IMR-90 (cell line): ENCODE measurements at regions not wholly inside any gene's neighbourhood (a gene's known extent, or its start where the extent isn't known, plus 50 kb on each side); places are given as distances from the start of the nearest gene placed in this dataset.

ENCODE experiments used
- ATAC-seq: fragments of 200-7000 bp; cut with Tn5 transposase; 2 replicates; pipeline ENCODE4 v1.9.1; 2020; ENCODE audit warnings: low read depth, mild to moderate bottlenecking, moderate library complexity
- BruUV-seq: library from RNA; stranded (reverse); fragments of 400-500 nt; replicated peaks from 2 replicates; lab custom pipeline; 2021; lab: Mats Ljungman, UMichigan
- CTCF ChIA-PET: fragments of 300-600 bp; formaldehyde crosslinking; extraction: SDS; loops from one replicate; lab custom pipeline; 2021; ENCODE audit warnings: antibody characterized with exemption; lab: Yijun Ruan, JAX
- POLR2A ChIA-PET: fragments of 300-600 bp; sonication (Branson Sonifier 250); formaldehyde crosslinking; loops from one replicate; lab custom pipeline; 2022; ENCODE audit warnings: antibody characterized with exemption; ENCODE audit not compliant: unreplicated experiment; lab: Charles Lee
- DNase-seq: peaks from one replicate; pipeline ENCODE4 v3.0.0; 2013
- H2AFZ ChIP-seq: replicated peaks from 2 replicates; pipeline ENCODE3; 2013; ENCODE audit warnings: low read length, mild to moderate bottlenecking; ENCODE audit not compliant: poor library complexity
- H2AK5ac ChIP-seq: 2 replicates; pipeline ENCODE4 v1.6.1; 2013; ENCODE audit warnings: low read depth, low read length, inconsistent platforms
- H2AK9ac ChIP-seq: replicated peaks from 2 replicates; pipeline ENCODE3; 2013; ENCODE audit warnings: mild to moderate bottlenecking, low read depth, low read length, moderate library complexity; ENCODE audit not compliant: poor library complexity
- H2BK120ac ChIP-seq: 2 replicates; pipeline ENCODE4 v1.6.1; 2013; ENCODE audit warnings: low read depth, low read length, inconsistent platforms
- H2BK15ac ChIP-seq: 3 replicates; pipeline ENCODE4 v1.6.1; 2013; ENCODE audit warnings: low read depth, low read length, inconsistent platforms
- H2BK20ac ChIP-seq: 2 replicates; pipeline ENCODE4 v1.6.1; 2013; ENCODE audit warnings: low read depth, mild to moderate bottlenecking, inconsistent platforms, low read length, moderate library complexity
- H2BK5ac ChIP-seq: 2 replicates; pipeline ENCODE4 v1.6.1; 2013; ENCODE audit warnings: mild to moderate bottlenecking, low read depth, low read length, inconsistent platforms; ENCODE audit not compliant: poor library complexity, severe bottlenecking
- H3K14ac ChIP-seq: replicated peaks from 2 replicates; pipeline ENCODE4 v1.6.1; 2013; ENCODE audit warnings: low read depth, low read length, inconsistent platforms
- H3K18ac ChIP-seq: 2 replicates; pipeline ENCODE4 v1.6.1; 2013; ENCODE audit warnings: low read depth, low read length, control low read depth
- H3K23ac ChIP-seq: 2 replicates; pipeline ENCODE4 v1.6.1; 2013; ENCODE audit warnings: low read depth, low read length, inconsistent platforms
- H3K27ac ChIP-seq: 2 replicates; pipeline ENCODE4 v1.5.1; 2013; ENCODE audit warnings: mild to moderate bottlenecking, control low read depth, low read length; ENCODE audit not compliant: insufficient read depth
- H3K27me3 ChIP-seq: 2 replicates; pipeline ENCODE4 v1.6.1; 2013; ENCODE audit warnings: low read length; ENCODE audit not compliant: control insufficient read depth, insufficient read depth
- H3K36me3 ChIP-seq: 2 replicates; pipeline ENCODE4 v1.6.1; 2013; ENCODE audit warnings: low read length, mixed read lengths; ENCODE audit not compliant: control insufficient read depth, insufficient read depth
- H3K4ac ChIP-seq: 2 replicates; pipeline ENCODE4 v1.6.1; 2013; ENCODE audit warnings: low read depth, low read length, inconsistent platforms
- H3K4me1 ChIP-seq: 2 replicates; pipeline ENCODE4 v1.6.1; 2013; ENCODE audit warnings: low read length, mixed read lengths; ENCODE audit not compliant: control insufficient read depth, insufficient read depth
- H3K4me2 ChIP-seq: 2 replicates; pipeline ENCODE4 v1.6.1; 2013; ENCODE audit warnings: low read depth, mild to moderate bottlenecking, control low read depth, low read length, moderate library complexity
- H3K4me3 ChIP-seq: 2 replicates; pipeline ENCODE4 v1.5.1; 2013; ENCODE audit warnings: low read depth, mild to moderate bottlenecking, control low read depth, low read length, moderate library complexity; ENCODE audit not compliant: insufficient read depth
- H3K56ac ChIP-seq: 2 replicates; pipeline ENCODE4 v1.6.1; 2013; ENCODE audit warnings: low read length, inconsistent platforms; ENCODE audit not compliant: insufficient read depth; ENCODE audit errors: extremely low read depth
- H3K79me1 ChIP-seq, 2 experiments: 2 replicates each; pipeline ENCODE4 v1.6.1; 2013; ENCODE audit warnings: low read length in 2 of 2, inconsistent platforms in 1 of 2, low read depth in 1 of 2
- H3K9ac ChIP-seq: 2 replicates; pipeline ENCODE4 v1.6.1; 2013; ENCODE audit warnings: low read depth, low read length, control low read depth
- H3K9me1 ChIP-seq: 2 replicates; pipeline ENCODE4 v1.6.1; 2013; ENCODE audit warnings: low read length, inconsistent platforms; ENCODE audit not compliant: insufficient read depth
- H3K9me3 ChIP-seq: 2 replicates; pipeline ENCODE4 v1.6.1; 2013; ENCODE audit warnings: low read length; ENCODE audit not compliant: control insufficient read depth, insufficient read depth
- H4K20me1 ChIP-seq: 2 replicates; pipeline ENCODE4 v1.6.1; 2013; ENCODE audit warnings: low read length, inconsistent platforms; ENCODE audit not compliant: insufficient read depth
- H4K5ac ChIP-seq: 2 replicates; pipeline ENCODE4 v1.6.1; 2013; ENCODE audit warnings: mild to moderate bottlenecking, low read depth, low read length, control low read depth
- H4K8ac ChIP-seq, 2 experiments: 2 replicates each; pipeline ENCODE4 v1.6.1; 2013; ENCODE audit warnings: low read depth in 2 of 2, low read length in 2 of 2, control low read depth in 1 of 2, inconsistent platforms in 1 of 2
- H4K91ac ChIP-seq: 2 replicates; pipeline ENCODE4 v1.6.1; 2013; ENCODE audit warnings: low read depth, low read length, inconsistent platforms; ENCODE audit not compliant: insufficient read depth
- BHLHE40 ChIP-seq: fragments of 150-350 bp; IDR thresholded peaks from 2 replicates; pipeline ENCODE4 v1.6.1; 2016; ENCODE audit warnings: mild to moderate bottlenecking, low read depth, low read length
- CEBPB ChIP-seq: IDR thresholded peaks from 2 replicates; pipeline ENCODE4 v1.6.1; 2012; ENCODE audit warnings: low read depth, low read length, improper control_type of control experiment
- CTCF ChIP-seq: conservative IDR thresholded peaks from 2 replicates; pipeline ENCODE4 v1.5.1; 2012; ENCODE audit warnings: mild to moderate bottlenecking, low read depth, low read length, improper control_type of control experiment
- FOS ChIP-seq: fragments of 150-350 bp; IDR thresholded peaks from 2 replicates; pipeline ENCODE4 v1.6.1; 2016; ENCODE audit warnings: low read depth, low read length
- MAFK ChIP-seq: IDR thresholded peaks from 2 replicates; pipeline ENCODE4 v1.6.1; 2012; ENCODE audit warnings: low read depth, low read length, improper control_type of control experiment
- MAZ ChIP-seq: IDR thresholded peaks from 2 replicates; pipeline ENCODE4 v1.6.1; 2012; ENCODE audit warnings: low read depth, mild to moderate bottlenecking, low read length, improper control_type of control experiment, moderate library complexity, borderline replicate concordance
- MXI1 ChIP-seq: IDR thresholded peaks from 2 replicates; pipeline ENCODE4 v1.6.1; 2012; ENCODE audit warnings: low read depth, mild to moderate bottlenecking, low read length, moderate library complexity, borderline replicate concordance
- POLR2A ChIP-seq: IDR thresholded peaks from 2 replicates; pipeline ENCODE4 v1.6.1; 2012; ENCODE audit warnings: mild to moderate bottlenecking, low read depth, low read length
- RAD21 ChIP-seq: IDR thresholded peaks from 2 replicates; pipeline ENCODE4 v1.6.1; 2012; ENCODE audit warnings: low read length, improper control_type of control experiment
- RCOR1 ChIP-seq: IDR thresholded peaks from 2 replicates; pipeline ENCODE4 v1.6.1; 2012; ENCODE audit warnings: mild to moderate bottlenecking, low read length, improper control_type of control experiment; ENCODE audit not compliant: insufficient replicate concordance
- RFX5 ChIP-seq: IDR thresholded peaks from 2 replicates; pipeline ENCODE4 v1.8.0; 2012; ENCODE audit warnings: low read depth, mild to moderate bottlenecking, low read length, moderate library complexity
- SMC3 ChIP-seq: fragments of 150-350 bp; IDR thresholded peaks from 2 replicates; pipeline ENCODE4 v1.6.1; 2016; ENCODE audit warnings: low read depth, mild to moderate bottlenecking, antibody characterized with exemption, low read length, moderate library complexity
- USF2 ChIP-seq: fragments of 150-350 bp; IDR thresholded peaks from 2 replicates; pipeline ENCODE4 v1.6.1; 2017; ENCODE audit warnings: mild to moderate bottlenecking, antibody characterized with exemption, low read length, low read depth
- WGBS, 2 experiments: methylation state at CpG; one replicate each; pipeline versions ENCODE4 v1.1.5 to v1.1.7; 2013; ENCODE audit warnings: missing lambda C conversion rate in 2 of 2; ENCODE audit not compliant: insufficient read length in 1 of 2; ENCODE audit errors: extremely low coverage in 2 of 2; 5-methylcytosine and 5-hydroxymethylcytosine counted together
- dilution Hi-C: fragments of 300-500 bp; cut with HindIII; formaldehyde crosslinking; loops from one replicate; pipeline ENCODE4 v1.14.3; 2018; ENCODE audit warnings: low sequenced_read_pairs; ENCODE audit not compliant: unreplicated experiment
- in situ Hi-C: fragments of 300-500 bp; cut with MboI; formaldehyde crosslinking; loops from 3 replicates; pipeline ENCODE4 v1.14.3; 2019; ENCODE audit warnings: low sequenced_read_pairs, inconsistent platforms, mixed read lengths
- intact Hi-C: fragments of 100-400 bp; cut with micrococcal nuclease; formaldehyde crosslinking; loops from 2 replicates; pipeline ENCODE4 v1.10.0; 2022
- TF ChIP-seq, protein P1 (sequence below): fragments of 150-350 bp; IDR thresholded peaks from 2 replicates; pipeline ENCODE4 v1.6.1; 2016; ENCODE audit warnings: low read depth, mild to moderate bottlenecking, low read length, moderate library complexity, borderline replicate concordance

DNA sequence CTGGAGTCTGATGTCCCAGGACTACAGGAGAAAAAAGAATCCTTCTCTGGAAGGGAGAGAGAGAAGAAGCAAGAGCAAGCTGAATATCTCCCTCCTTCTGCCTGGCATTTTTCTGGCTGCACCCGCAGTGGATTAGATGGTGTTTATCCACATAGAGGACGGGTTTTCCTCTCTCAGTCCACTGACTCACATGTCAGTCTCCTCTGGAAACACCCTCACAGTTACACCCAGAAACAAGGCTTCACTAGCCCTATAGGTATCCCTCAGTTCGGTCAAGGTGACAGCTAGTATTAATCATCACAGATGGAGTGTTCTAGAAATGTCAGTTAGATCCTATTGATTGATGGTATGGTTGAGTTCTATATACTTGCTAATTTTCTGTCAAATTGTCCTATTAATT, 87.9 kb downstream of the RHOU start:
- DNase-seq (no peak), ATAC-seq (no peak)
- Histone ChIP-seq H3K4me2 (no peak overlapping the region), H2BK5ac (no peak overlapping the region), H2BK15ac (no peak overlapping the region), H2AK5ac (no peak overlapping the region), H3K4me1 (no peaks in the 10 kb centered on the region), H3K9me3 (no peaks in the 10 kb centered on the region), H4K20me1 (no peaks in the 10 kb centered on the region), H3K23ac (no peak overlapping the region), H3K14ac (no peak overlapping the region), H3K9me1 (no peaks in the 10 kb centered on the region), H4K5ac (no peak overlapping the region), H2AFZ (no peak overlapping the region), H3K27ac (no peak overlapping the region), H4K8ac (no peak overlapping the region), H2BK20ac (no peak overlapping the region), H2BK120ac (no peak overlapping the region), H3K4ac (no peak overlapping the region), H2AK9ac (no peak overlapping the region), H3K56ac (no peak overlapping the region), H3K79me1 (no peaks in the 10 kb centered on the region), H3K4me3 (no peak overlapping the region), H3K36me3 (no peaks in the 10 kb centered on the region), H3K18ac (no peak overlapping the region), H3K27me3 (peaks cover 9% of the 10 kb centered on the region), H3K9ac (no peak overlapping the region), H4K91ac (no peak overlapping the region)
- intact Hi-C loops, result no loop called here
- WGBS, 2 experiments, result no CpG with 5 or more reads among the region's 3 CpGs
- BruUV-seq, result no TSS peak
- POLR2A ChIA-PET, result no interaction called here
- dilution Hi-C loops, result no loop called here
- TF ChIP-seq CTCF, result no peak
- TF ChIP-seq RFX5, result no peak
- no peak for TF ChIP-seq USF2
- no peak for TF ChIP-seq BHLHE40
- TF ChIP-seq, protein P1, sequence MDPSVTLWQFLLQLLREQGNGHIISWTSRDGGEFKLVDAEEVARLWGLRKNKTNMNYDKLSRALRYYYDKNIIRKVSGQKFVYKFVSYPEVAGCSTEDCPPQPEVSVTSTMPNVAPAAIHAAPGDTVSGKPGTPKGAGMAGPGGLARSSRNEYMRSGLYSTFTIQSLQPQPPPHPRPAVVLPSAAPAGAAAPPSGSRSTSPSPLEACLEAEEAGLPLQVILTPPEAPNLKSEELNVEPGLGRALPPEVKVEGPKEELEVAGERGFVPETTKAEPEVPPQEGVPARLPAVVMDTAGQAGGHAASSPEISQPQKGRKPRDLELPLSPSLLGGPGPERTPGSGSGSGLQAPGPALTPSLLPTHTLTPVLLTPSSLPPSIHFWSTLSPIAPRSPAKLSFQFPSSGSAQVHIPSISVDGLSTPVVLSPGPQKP, result no peak
- TF ChIP-seq FOS, result no peak
- no peak for TF ChIP-seq POLR2A
- TF ChIP-seq MAZ, result no peak
- no peak for TF ChIP-seq MAFK
- no peak for TF ChIP-seq SMC3
- TF ChIP-seq RCOR1, result no peak
- TF ChIP-seq MXI1, result no peak
- no peak for TF ChIP-seq RAD21
- TF ChIP-seq CEBPB, result no peak
- in situ Hi-C loops, result no loop called here
- CTCF ChIA-PET, result interaction anchor here (1.1 kb wide), 1 partner anchor 13 kb away, joined by 3 read pairs; no protein-coding TSS in a partner anchor
